GM19238 (cell line): ENCODE measurements at regions not wholly inside any gene's neighbourhood (a gene's known extent, or its start where the extent isn't known, plus 50 kb on each side); places are given as distances from the start of the nearest gene placed in this dataset.
"Not testable (repeated sequence)": the region's sequence is repeated elsewhere in the genome, so short reads cannot be mapped to it uniquely, and the experiment has no call there.

Experiments used
- DNase-seq: peaks from one replicate; pipeline ENCODE4 v3.0.0; 2011; ENCODE audit warnings: low spot score; ENCODE audit not compliant: insufficient read length

DNA sequence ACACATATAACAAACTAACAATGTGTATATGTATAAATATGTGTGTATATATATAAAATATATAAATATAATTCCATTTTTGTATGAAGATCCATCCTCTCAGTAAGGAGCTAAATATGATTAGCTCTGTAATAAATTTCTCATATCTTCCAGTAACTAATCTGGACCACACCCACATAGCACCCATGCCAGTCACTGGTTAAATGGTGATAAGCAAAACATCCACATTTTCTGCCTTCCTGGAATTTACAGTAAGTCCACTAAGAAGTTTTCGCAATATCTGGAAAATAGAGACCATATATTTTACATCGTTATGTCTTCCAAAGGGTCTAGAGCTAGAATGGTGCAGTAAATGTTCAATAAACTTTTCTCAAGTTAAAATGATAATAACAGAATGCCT, 151.5 kb upstream of the STMND1 start:
- no peak for DNase-seq

DNA sequence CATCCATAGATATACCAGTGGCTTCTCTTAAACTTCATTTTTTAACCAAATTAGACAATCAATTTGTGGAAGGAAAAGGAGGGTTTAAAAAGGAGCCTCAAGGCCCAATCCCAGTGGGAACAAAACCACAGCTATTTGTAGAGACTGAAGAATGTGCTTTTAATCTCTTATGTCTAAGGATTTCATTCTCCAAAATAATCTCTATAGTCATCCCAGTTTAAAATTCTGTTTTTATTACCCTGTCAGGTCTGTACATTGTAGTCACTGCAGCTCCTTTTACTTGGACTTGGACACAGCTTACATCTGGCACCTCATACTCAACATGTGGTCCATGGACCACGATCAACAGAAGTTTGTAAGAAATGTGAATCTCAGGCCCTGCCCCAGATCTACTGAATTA, 152.1 kb upstream of the STMND1 start:
- no peak for DNase-seq

DNA sequence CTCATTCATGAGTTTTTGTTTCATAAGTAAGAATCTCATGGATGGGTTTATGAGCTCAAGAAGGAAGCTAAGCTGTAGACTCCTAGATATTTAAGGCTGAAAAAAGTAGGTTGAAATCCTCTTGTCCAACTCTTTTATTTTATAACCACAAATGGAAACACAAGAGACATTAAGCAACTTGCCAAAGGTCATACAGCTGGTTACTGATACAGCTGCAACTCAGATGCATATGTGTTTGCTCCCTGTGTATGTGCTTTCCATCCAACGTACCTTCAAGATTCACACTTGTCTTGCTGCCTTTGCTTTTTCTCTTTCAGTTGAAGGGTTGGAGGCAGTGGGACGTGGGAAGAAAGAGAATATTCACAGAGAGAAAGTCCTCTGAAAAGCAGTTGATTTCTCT, 153.5 kb upstream of the STMND1 start:
- DNase-seq, result no peak

DNA sequence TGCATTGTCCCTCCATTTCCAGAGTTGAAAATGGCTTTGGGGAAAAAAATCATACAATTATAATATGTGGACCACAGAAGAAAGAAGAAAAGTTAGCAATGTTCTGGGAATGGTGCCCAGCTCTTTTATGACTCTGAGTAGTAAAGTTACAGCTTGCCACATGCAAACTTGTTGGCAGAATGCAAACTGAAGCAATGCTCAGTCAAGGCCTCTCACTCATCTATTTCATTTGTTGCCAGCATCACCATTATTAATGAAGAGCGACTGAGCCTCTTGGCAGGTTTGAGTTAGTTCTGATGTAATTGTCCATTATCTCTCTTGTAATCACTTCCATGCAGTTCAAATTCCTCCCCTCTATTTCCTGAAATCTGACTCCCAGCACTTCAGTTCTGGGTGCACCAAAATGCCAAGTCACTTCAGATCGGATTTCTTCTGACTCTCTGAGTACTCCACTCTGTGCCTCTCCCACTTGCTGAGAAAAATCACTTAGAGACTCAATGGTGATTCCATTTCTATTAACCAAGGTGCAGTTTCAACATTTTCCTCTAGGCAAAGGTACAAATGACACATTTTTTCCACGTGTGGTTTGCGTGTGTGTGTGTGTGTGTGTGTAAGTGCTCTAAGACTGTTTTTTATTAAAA, 154.4 kb upstream of the STMND1 start:
- DNase-seq, result no peak

DNA sequence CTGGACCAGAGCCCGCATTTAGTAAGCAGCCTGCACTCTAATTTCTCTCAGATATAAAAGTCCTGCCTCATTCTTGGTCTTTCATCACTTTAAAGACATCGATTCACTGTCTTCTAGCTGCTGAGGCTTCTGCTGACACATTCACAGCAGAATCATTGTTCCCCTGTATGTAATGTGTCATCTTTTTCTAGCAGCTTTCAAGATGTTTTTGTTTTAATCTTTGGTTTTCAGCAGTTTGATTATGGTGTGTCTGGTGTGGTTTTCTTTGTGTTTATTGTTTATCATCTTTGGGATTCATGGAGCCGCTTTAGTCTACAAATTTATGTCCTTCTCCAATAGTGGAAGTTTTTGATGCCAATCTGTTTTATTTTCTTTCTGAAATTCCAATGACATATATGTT, 157.3 kb upstream of the STMND1 start:
- DNase-seq, result no peak

DNA sequence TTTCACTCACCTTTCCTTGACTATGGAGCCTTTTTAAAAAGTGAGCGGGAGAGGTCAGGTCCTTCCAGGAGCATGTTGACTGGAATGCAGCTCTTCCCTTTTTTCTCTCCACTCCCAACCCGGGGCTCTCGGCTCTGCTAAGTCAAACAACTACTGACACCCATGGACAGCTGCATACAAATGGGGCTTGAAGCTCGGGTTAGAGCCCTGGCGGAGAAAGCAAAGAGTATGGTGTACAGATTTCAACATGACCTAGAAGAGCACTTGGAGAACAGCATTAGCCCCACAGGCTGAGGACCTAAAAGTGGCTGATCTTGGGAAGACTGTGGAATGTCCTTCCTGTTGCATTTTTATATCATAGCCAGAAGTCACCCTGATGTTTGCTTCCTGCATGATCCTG, 162.0 kb upstream of the STMND1 start:
- no peak for DNase-seq

DNA sequence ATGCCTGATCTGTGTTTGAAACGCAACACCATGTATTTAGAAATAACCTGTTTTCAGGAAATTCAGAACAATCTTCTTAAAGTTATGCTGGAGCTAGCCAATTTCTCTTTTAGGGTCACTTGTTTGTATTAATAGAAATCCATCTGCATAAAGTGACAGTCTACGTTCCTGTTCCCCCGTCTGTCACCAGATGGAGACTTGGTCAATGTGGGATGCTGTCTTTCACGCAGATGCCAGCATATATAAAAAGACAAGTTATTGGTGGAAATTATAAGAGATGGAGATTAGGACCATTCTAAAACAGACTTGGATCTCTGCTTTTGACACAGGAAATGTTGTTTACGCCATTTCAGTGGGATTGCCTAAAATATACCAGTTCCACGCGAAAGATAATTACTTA, 162.5 kb upstream of the STMND1 start:
- DNase-seq, result no peak

DNA sequence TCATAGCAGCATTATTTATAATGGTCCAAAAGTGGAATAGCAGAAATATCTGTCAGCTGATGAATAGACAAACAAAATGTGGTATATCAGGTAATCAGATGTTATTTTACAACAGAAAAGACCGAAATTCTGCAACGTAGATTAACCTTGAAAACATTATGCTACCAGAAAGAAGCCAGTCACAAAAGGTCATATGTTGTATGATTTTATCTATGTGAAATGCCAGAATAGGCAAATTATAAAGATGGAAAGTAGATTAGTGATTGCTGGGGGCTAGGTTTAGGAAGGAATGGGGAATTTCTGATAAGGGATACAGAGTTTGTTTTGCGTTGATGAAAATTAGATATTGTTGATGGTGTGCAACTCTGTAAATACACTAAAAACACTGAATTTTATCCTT, 165.0 kb upstream of the STMND1 start:
- no peak for DNase-seq

DNA sequence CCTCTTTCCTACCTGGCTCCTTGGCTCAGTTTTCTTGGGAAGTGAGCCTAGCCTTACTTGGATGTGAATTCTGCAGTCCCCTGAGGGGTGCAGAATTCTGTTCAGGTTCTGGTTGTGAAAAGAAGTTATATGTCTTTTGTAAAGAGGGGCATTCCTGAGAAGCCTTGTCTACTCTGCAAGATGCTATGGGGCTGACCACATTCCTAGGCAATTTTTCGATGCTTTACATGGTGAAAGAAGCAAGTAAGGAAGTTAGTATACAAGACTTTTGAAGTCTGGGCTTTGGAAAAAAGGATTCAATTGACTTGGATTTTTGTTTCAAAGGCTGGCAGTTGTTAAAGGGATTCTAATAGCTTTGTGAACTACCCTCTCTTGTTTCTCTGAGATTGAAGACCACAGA, 167.9 kb upstream of the STMND1 start:
- no peak for DNase-seq

DNA sequence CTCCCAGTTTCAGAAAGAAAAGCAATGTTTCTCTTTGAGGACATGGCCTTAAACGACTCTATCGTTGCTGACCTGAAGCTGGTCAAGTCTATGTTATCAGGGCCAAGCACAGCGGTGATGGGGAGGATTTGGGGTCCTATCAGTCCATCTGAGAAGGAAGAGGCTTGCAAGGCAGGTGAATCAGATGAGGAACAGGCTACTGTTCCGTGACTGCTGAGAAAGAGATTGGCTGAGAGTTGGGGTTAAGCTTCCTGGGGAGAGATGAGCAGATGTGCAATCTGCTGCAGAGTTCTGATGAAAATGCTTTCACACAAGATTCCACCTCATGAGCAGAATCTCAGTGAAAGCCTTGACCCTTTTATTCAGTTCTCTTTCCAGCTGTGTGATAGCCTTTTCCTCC, 168.3 kb upstream of the STMND1 start:
- no peak for DNase-seq

DNA sequence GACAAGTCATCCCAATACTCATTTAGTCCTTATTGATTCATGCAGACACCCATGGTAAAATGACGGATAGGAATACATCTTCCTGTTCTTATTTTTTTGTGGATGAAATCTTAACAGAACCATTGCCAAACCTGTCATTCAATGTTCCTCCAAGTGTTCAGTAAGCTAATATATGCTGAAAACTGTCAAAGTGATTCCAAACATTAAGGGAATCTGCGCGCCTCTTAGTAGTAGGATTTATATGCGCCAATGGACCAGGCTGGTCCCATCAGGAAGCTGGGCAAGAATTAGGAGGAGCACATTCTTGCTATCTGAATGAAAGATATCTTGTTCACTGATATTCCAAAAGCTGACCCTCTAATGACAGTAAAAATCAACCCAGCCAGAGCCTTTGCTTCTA, 168.9 kb upstream of the STMND1 start:
- no peak for DNase-seq

DNA sequence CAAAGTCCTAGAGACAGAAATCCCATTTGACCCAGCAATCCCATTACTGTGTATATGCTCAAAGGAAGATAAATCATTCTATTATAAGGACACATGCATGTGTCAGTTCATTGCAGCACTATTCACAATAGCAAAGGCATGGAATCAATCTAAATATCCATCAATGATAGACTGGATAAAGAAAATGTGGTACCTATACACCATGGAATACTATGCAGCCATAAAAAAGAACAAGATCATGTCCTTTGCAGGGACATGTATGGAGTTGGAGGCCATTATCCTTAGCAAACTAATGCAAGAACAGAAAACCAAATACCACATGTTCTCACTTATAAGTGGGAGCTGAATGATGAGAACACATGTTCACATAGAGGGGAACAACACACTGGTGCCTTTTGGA, 169.8 kb upstream of the ATXN1 start:
- DNase-seq, result not testable (repeated sequence)

DNA sequence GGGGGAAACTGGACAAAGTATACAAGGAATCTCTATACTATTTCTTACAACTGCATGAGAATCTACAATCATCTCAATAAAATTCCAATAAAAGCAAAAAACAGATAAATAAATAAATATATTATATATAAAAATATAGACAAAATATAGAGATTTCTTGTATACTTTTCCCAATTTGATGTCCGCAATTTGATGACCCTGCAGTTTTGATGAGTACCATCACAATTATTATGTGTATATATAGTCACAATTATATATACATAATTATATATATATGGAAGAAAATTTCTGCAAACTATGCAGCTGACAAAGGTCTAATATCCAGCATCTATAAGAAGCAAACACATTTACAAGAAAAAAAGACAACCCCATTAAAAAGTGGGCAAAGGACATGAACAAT, 169.2 kb upstream of the ATXN1 start:
- DNase-seq, result no peak

DNA sequence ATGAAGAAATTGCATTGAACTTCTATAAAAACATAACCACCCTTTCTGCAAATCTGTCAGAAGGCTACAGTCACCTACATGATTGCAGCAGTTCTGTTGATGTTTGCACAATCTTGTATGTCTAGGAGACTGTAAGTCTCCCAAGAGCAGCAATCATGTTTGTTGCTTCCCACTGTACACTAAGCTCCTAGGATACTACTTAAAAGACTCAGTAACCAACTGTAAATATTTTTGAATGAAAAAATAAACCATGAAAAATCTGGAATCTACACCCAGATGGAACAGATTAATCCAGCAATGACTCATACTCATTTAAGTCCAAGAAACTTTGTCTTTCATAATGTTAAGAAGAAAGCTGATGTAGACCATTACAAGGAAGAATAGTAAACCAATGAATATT, 168.5 kb upstream of the ATXN1 start:
- no peak for DNase-seq

DNA sequence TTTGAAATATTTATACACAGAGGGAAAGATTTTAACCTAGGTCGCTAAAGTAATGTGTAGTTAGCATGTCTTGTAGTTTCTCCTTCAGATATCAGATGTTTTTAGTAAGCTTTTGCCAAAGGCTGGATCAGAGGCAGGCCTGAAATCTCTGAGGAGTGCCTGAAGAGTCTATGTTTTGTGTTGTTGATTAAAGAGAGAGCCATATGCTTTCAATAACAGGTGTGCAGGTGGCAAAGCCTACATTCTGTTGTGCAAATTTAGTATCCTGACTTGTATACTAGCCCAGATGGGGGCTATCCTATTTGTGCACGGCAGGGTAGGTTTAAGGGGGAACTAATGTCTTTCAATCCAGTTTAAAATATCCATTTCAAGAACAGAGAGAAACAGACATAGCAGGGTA, 167.1 kb upstream of the ATXN1 start:
- DNase-seq, result no peak

DNA sequence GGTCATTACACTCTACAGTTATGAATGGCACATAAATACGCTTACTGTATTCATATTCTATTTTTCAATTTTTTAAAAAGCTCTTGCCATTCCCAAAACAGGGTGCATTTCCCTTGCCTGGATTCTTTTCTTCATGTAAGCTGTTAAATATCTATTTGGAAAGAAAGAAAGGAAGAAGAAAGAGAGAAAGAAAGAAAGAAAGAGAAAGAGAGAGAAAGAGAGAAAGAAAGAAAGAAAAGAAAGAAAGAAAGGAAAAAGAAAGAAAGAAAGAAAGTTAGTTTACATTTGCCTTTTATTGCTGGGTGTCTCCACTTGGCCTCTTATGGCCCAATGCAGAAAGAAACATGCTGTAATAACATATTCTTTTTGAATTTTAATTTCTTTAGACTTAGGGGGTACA, 165.9 kb upstream of the ATXN1 start:
- DNase-seq, result no peak

DNA sequence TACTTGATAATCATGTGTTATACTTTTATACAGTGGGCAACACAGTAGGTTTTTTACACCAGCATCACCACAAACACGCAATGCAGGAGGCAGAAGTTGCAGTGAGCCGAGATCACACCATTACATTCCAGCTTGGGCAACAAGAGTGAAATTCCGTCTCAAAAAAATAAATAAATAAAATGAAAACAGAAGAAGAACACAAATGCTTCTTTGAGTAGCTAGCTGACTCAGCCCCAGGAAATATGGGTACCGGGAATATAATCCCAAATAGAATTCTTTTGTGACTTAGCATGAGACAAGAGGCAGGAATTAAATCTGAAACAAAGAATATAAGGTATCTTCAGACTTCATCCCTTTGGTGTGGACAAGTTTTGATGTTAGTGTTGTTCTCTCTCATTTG, 164.2 kb upstream of the ATXN1 start:
- DNase-seq, result no peak

DNA sequence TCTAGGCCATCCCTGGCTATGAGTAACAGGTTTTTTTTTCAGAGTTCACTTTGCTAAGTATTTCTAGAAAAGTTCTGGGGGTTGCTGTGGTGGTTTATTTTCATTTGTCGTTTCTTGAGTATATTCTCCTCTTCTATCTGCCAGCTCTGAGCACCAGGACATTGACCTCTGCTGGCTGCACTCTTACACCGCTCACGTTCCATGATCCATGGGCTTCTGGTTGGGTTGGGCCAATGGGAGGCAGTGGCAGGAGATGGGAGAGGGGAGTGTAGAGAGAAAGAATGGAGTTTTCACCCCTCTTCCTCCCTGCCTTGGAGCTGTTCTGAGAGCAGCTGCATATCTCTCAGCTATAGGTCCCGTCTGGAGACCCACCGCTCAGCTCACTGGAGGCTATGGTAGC, 161.0 kb upstream of the ATXN1 start:
- DNase-seq, result no peak

DNA sequence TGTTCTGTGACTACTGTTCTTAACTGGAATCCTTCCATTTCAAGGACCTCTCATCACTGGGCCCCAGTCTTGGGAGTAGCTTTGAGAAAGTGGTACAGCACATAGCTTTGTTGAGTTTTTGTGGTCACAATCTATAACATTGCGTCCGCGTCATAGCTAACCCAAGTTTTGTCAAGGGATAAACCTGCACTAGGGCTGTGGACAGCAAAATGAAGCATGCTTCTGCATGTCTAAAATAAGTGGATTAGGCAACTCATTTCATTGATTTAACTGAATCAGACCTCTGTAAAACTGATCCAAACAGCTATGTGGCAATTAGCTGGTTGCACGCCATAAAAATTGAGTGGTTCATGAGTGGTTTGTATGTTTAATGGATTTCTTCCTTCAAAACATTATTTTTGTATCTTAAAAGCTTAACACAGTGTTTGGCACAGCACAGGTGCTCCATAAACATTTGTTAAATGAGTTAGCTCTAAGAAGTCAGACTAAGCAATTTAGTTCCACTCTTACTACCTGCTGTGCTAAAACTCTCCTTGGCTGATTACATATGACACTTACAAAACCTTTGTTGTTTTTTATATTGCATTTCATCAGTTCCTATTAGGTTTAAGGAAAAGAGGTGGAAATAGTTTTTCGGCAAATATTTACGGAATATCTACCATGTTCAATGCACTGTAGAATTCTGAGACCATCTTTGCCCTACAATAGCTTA, 160.3 kb upstream of the ATXN1 start:
- no peak for DNase-seq

DNA sequence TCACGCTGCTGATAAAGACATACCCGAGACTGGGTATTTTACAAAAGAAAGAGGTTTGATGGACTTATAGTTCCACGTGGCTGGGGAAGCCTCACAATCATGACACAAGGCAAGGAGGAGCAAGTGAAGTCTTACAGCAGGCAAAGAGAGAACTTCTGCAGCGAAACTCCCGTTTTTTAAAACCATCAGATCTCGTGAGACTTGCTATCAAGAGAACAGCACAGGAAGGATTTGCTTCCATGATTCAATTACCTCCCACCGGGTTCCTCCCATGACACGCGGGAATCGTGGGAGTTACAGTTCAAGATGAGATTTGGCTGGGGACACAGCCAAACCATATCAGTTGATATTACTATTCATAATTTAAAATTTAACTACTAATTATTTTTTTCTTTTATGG, 157.3 kb upstream of the ATXN1 start:
- DNase-seq, result no peak

DNA sequence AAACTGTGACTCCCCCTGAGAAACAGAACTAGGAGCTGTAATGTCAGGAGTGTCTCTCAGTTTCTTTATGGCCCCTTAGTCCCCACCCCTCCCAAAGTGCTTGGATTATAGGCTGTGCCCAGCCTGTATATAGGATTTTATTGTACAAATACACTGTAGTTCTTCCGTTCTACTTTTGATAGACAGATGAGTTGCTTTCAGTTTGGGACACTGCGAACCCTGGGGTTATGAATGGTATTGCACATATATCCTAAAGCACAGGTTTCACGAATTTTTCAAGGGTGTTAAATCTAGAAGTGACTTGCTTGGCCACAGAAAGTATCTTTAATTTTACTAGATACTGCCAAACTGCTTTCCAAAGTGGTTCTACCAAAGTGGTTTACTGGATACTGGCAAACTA, 152.9 kb upstream of the ATXN1 start:
- DNase-seq, result no peak

DNA sequence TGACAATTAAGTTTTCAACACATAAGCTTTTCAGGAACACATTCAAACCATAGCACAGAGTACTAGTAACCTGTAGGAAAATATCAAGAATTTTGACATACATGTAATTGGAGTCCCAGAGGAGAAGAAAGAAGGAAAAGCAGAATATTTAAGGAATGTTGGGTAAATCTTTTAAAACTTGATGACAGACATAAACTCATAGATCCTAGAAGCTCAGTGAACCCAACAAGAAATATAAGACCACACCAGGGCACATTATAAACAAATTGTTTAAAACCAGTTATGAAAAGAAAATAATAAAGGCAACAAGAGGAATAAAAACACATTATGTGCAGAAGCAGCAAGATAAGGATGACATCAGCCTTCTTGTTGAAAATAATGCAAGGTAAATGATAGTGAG, 151.5 kb upstream of the ATXN1 start:
- no peak for DNase-seq

DNA sequence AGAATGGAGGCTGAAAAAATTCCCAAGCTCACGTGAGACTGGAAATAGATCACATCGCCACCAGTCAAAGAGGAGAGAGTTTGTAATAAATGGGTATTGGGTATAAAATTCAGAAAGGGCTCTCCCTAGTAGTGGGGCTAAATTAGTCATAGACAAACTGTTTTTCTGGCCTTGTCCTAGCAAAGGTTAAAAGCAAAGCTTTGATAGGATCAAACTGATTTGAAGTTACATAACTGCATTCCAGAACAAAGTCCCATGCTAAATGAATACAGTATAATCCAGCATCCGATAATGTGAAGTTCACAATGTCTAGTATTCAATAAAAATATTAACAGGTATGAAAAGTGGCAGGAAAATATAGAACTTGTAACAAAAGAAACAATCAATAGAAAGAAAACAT, 149.8 kb upstream of the ATXN1 start:
- no peak for DNase-seq
